Peyer's patch (tissue), 4 donors: ENCODE measurements at regions not wholly inside any gene's neighbourhood (a gene's known extent, or its start where the extent isn't known, plus 50 kb on each side); places are given as distances from the start of the nearest gene placed in this dataset.

Experiments used
- POLR2A ChIP-seq, 2 donors: fragments of 450-650 bp; IDR thresholded peaks; one replicate each; pipeline ENCODE4 v1.5.1; 2017; ENCODE audit warnings: antibody characterized with exemption in 2 of 2, mild to moderate bottlenecking in 2 of 2, moderate library complexity in 2 of 2
- TF ChIP-seq, protein P1 (sequence below), 6 experiments: fragments of 450-650 bp in 4 of 6; fragments of 200-600 bp in 2 of 6; sonication (generic) in 1 of 6; IDR thresholded peaks; one replicate each; pipeline ENCODE4 v1.5.1; 2017 to 2019; ENCODE audit warnings: antibody characterized with exemption in 6 of 6, mild to moderate bottlenecking in 3 of 6, moderate library complexity in 1 of 6

- TF ChIP-seq, protein P1, sequence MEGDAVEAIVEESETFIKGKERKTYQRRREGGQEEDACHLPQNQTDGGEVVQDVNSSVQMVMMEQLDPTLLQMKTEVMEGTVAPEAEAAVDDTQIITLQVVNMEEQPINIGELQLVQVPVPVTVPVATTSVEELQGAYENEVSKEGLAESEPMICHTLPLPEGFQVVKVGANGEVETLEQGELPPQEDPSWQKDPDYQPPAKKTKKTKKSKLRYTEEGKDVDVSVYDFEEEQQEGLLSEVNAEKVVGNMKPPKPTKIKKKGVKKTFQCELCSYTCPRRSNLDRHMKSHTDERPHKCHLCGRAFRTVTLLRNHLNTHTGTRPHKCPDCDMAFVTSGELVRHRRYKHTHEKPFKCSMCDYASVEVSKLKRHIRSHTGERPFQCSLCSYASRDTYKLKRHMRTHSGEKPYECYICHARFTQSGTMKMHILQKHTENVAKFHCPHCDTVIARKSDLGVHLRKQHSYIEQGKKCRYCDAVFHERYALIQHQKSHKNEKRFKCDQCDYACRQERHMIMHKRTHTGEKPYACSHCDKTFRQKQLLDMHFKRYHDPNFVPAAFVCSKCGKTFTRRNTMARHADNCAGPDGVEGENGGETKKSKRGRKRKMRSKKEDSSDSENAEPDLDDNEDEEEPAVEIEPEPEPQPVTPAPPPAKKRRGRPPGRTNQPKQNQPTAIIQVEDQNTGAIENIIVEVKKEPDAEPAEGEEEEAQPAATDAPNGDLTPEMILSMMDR (IDR thresholded peaks at IDR 0.05) = no peak
- TF ChIP-seq POLR2A (IDR thresholded peaks at IDR 0.05) = no peak
These were observed 709.2 kb upstream of the WWC1 start for GRCh38 chr5:167582283-167582682.
